ENCODE measurements at regions not wholly inside any gene's neighbourhood (a gene's known extent, or its start where the extent isn't known, plus 50 kb on each side); places are given as distances from the start of the nearest gene placed in this dataset.
"Not testable (repeated sequence)": the region's sequence is repeated elsewhere in the genome, so short reads cannot be mapped to it uniquely, and the experiment has no call there.

DNA sequence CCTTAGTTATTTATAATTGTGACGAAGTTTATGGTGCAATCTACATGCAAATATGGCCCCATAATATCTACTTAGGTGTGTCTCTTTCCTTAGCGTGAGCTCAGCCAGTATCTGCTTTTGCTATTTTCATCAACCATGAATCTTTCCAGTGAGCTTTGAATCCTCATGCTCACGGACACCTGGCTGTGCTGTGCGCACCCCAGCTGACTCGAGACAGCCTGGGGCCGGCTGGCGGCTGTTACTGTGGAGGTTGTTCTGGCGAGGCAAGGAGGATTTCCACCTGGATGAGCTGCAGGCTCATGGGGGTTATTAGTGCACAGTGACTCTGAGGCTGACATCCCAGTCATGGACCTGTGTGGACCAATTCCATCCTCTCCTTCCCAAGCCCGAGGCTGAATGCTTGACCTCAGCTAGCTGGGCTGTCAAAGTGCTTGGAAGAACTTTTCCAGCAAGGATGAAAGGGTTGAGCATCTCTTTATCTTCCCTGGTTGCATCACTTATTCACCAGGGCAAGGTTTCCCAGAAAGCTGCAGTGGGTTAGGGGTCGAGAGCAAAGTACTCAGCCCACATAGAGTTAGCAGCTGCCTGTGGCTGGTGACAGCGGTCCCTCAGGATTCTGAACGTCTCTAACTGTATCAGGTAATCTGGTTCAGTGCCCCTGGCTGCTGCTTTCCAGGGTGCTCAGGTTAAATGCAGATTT, 141.7 kb downstream of the ARL4C start:
- Histone ChIP-seq H3K23ac (ENCODE audit: low read length) (no peak overlapping the region), H4K8ac (ENCODE audit: low read depth, low read length) (no peak overlapping the region), H3K14ac (ENCODE audit: low read length) (no peak overlapping the region), H3K4me2 (ENCODE audit: low read length) (no peak overlapping the region), H3K27me3 (ENCODE audit: insufficient read depth, low read length) (no peaks in the 10 kb centered on the region), H3K18ac (ENCODE audit: low read length) (no peak overlapping the region), H3K79me2 (ENCODE audit: control insufficient read depth, insufficient read depth, low read length, poor library complexity) (no peaks in the 10 kb centered on the region), H3K4me1 (ENCODE audit: control insufficient read depth in 1 of 2, insufficient read depth in 2 of 2, low read length in 2 of 2) (peaks cover 7 to 14% of the 10 kb centered on the region in 2 experiments), H4K91ac (ENCODE audit: low read depth, low read length) (no peak overlapping the region), H2BK5ac (ENCODE audit: low read depth, low read length, poor library complexity) (no peak overlapping the region), H3K4ac (ENCODE audit: low read depth, low read length) (no peak overlapping the region), H3K79me1 (ENCODE audit: low read length) (peaks cover 4% of the 10 kb centered on the region), H3K27ac (ENCODE audit: low read depth, low read length) (no peak overlapping the region), H3K9me3 (ENCODE audit: insufficient read depth, low read depth, low read length) (no peaks in the 10 kb centered on the region), H2BK120ac (ENCODE audit: insufficient read depth, low read length, poor library complexity) (no peak overlapping the region), H4K12ac (ENCODE audit: low read depth, low read length) (no peak overlapping the region), H2BK12ac (ENCODE audit: low read length) (no peak overlapping the region), H2AK5ac (ENCODE audit: low read length) (no peak overlapping the region), H3K9ac (ENCODE audit: low read length) (no peak overlapping the region), H2AFZ (ENCODE audit: insufficient read depth, low read length, poor library complexity) (no peak overlapping the region), H3K36me3 (ENCODE audit: control insufficient read depth in 1 of 2, insufficient read depth in 2 of 2, low read length in 2 of 2) (no peaks in the 10 kb centered on the region), H3K4me3 (ENCODE audit: low read depth, low read length) (no peak overlapping the region)
- no CpG with 5 or more reads among the region's 12 CpGs for WGBS (ENCODE audit: extremely low coverage, insufficient coverage, insufficient read length)
- DNase-seq: peak in 1 of 2 donors; percentile 3

DNA sequence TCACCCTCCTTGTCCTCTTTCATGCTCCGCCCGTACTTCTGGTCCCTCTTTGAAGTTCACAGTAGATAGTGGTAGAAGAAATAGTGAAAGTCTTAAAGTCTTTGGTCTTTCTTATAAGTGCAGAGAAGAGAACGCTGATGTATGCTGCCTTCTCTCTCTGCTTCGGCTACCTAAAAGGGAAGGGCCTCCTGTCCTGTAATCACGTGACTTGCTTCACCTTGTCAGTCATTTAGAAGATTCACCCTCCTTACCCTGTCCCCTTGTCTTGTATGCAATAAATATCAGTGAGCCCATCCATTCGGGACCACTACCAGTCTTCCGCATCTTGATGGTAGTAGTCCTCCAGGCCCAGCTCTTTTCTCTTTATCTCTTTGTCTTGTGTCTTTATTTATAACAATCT, 144.6 kb downstream of the ARL4C start:
- Histone ChIP-seq H4K8ac (ENCODE audit: low read depth, low read length) (no peak overlapping the region), H3K4me3 (ENCODE audit: low read depth, low read length) (no peak overlapping the region), H4K91ac (ENCODE audit: low read depth, low read length) (no peak overlapping the region), H3K14ac (ENCODE audit: low read length) (no peak overlapping the region), H3K36me3 (ENCODE audit: control insufficient read depth in 1 of 2, insufficient read depth in 2 of 2, low read length in 2 of 2) (no peaks in the 10 kb centered on the region), H3K4ac (ENCODE audit: low read depth, low read length) (no peak overlapping the region), H3K79me2 (ENCODE audit: control insufficient read depth, insufficient read depth, low read length, poor library complexity) (no peaks in the 10 kb centered on the region), H4K12ac (ENCODE audit: low read depth, low read length) (no peak overlapping the region), H3K9me3 (ENCODE audit: insufficient read depth, low read depth, low read length) (no peaks in the 10 kb centered on the region), H3K18ac (ENCODE audit: low read length) (no peak overlapping the region), H3K4me2 (ENCODE audit: low read length) (no peak overlapping the region), H2BK5ac (ENCODE audit: low read depth, low read length, poor library complexity) (peak overlapping the region; percentile 13), H2AFZ (ENCODE audit: insufficient read depth, low read length, poor library complexity) (no peak overlapping the region), H2BK12ac (ENCODE audit: low read length) (no peak overlapping the region), H3K79me1 (ENCODE audit: low read length) (peaks cover 2% of the 10 kb centered on the region), H2BK120ac (ENCODE audit: insufficient read depth, low read length, poor library complexity) (no peak overlapping the region), H3K27ac (ENCODE audit: low read depth, low read length) (no peak overlapping the region), H2AK5ac (ENCODE audit: low read length) (no peak overlapping the region), H3K23ac (ENCODE audit: low read length) (no peak overlapping the region), H3K9ac (ENCODE audit: low read length) (no peak overlapping the region), H3K27me3 (ENCODE audit: insufficient read depth, low read length) (no peaks in the 10 kb centered on the region), H3K4me1 (ENCODE audit: control insufficient read depth in 1 of 2, insufficient read depth in 2 of 2, low read length in 2 of 2) (peaks cover 5 to 12% of the 10 kb centered on the region in 2 experiments)
- no peak for DNase-seq
- WGBS (ENCODE audit: extremely low coverage, insufficient coverage, insufficient read length): no CpG with 5 or more reads among the region's 7 CpGs

DNA sequence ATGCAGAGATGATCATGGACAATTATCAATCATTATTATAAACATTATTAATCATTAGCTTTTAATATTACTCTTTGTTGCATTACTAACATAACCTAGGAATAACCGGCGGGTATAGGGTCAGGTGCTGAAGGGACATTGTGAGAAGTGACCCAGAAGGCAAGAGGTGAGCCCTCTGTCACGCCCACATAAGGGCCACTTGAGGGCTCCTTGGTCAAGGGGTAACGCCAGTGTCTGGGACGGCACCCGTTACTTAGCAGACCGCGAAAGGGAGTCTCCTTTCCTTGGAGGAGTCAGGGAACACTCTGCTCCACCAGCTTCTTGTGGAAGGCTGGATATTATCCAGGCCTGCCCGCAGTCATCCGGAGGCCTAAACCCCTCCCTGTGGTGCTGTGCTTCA, 145.0 kb downstream of the ARL4C start:
- H3K9ac ChIP-seq (ENCODE audit: low read length); H2BK12ac ChIP-seq (ENCODE audit: low read length); H3K14ac ChIP-seq (ENCODE audit: low read length); H3K79me1 ChIP-seq (ENCODE audit: low read length); H3K23ac ChIP-seq (ENCODE audit: low read length); H3K4me1 ChIP-seq (ENCODE audit: control insufficient read depth in 1 of 2, insufficient read depth in 2 of 2, low read length in 2 of 2); H4K12ac ChIP-seq (ENCODE audit: low read depth, low read length); H2AFZ ChIP-seq (ENCODE audit: insufficient read depth, low read length, poor library complexity); H3K4me3 ChIP-seq (ENCODE audit: low read depth, low read length); H3K4ac ChIP-seq (ENCODE audit: low read depth, low read length); H3K27me3 ChIP-seq (ENCODE audit: insufficient read depth, low read length); DNase-seq; H3K79me2 ChIP-seq (ENCODE audit: control insufficient read depth, insufficient read depth, low read length, poor library complexity); H2BK120ac ChIP-seq (ENCODE audit: insufficient read depth, low read length, poor library complexity); H3K27ac ChIP-seq (ENCODE audit: low read depth, low read length); H2BK5ac ChIP-seq (ENCODE audit: low read depth, low read length, poor library complexity); H3K18ac ChIP-seq (ENCODE audit: low read length); H3K9me3 ChIP-seq (ENCODE audit: insufficient read depth, low read depth, low read length); H2AK5ac ChIP-seq (ENCODE audit: low read length); H3K36me3 ChIP-seq (ENCODE audit: control insufficient read depth in 1 of 2, insufficient read depth in 2 of 2, low read length in 2 of 2); H4K8ac ChIP-seq (ENCODE audit: low read depth, low read length); H4K91ac ChIP-seq (ENCODE audit: low read depth, low read length); H3K4me2 ChIP-seq (ENCODE audit: low read length): not testable (repeated sequence)
- WGBS (ENCODE audit: extremely low coverage, insufficient coverage, insufficient read length): no CpG with 5 or more reads among the region's 10 CpGs

DNA sequence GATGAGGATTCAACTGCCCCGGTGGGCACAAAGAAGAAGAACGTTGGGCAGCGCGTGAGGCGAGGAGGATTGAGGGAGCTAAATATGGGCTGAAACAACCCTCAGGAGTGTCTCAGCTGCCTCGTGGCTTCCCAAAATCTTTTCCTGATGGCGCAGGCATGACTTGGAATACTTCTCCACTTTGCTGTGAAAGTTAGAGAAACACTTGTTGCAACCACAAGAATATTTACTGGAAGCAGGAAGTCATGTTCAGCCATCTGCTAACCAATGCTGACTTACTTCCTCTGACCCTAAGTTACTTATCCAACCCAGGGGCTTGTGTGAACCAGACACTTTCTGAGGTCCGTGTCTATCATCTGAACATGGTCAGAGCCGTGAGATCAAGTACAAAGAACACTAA, 148.8 kb downstream of the ARL4C start:
- DNase-seq: no peak
- Histone ChIP-seq H3K27me3 (ENCODE audit: insufficient read depth, low read length) (no peaks in the 10 kb centered on the region), H3K14ac (ENCODE audit: low read length) (no peak overlapping the region), H3K4ac (ENCODE audit: low read depth, low read length) (no peak overlapping the region), H4K12ac (ENCODE audit: low read depth, low read length) (no peak overlapping the region), H3K4me3 (ENCODE audit: low read depth, low read length) (no peak overlapping the region), H2BK12ac (ENCODE audit: low read length) (no peak overlapping the region), H2AFZ (ENCODE audit: insufficient read depth, low read length, poor library complexity) (no peak overlapping the region), H4K91ac (ENCODE audit: low read depth, low read length) (no peak overlapping the region), H2BK5ac (ENCODE audit: low read depth, low read length, poor library complexity) (no peak overlapping the region), H3K27ac (ENCODE audit: low read depth, low read length) (no peak overlapping the region), H3K23ac (ENCODE audit: low read length) (no peak overlapping the region), H4K8ac (ENCODE audit: low read depth, low read length) (no peak overlapping the region), H2BK120ac (ENCODE audit: insufficient read depth, low read length, poor library complexity) (no peak overlapping the region), H3K9me3 (ENCODE audit: insufficient read depth, low read depth, low read length) (no peaks in the 10 kb centered on the region), H3K79me2 (ENCODE audit: control insufficient read depth, insufficient read depth, low read length, poor library complexity) (peaks cover 2% of the 10 kb centered on the region), H3K9ac (ENCODE audit: low read length) (no peak overlapping the region), H3K18ac (ENCODE audit: low read length) (no peak overlapping the region), H3K79me1 (ENCODE audit: low read length) (no peaks in the 10 kb centered on the region), H2AK5ac (ENCODE audit: low read length) (no peak overlapping the region), H3K36me3 (ENCODE audit: control insufficient read depth in 1 of 2, insufficient read depth in 2 of 2, low read length in 2 of 2) (no peaks in the 10 kb centered on the region), H3K4me1 (ENCODE audit: control insufficient read depth in 1 of 2, insufficient read depth in 2 of 2, low read length in 2 of 2) (peaks cover 2 to 3% of the 10 kb centered on the region in 2 experiments), H3K4me2 (ENCODE audit: low read length) (no peak overlapping the region)
- no CpG with 5 or more reads among the region's 9 CpGs for WGBS (ENCODE audit: extremely low coverage, insufficient coverage, insufficient read length)
